GM20000 (cell line): ENCODE measurements at regions not wholly inside any gene's neighbourhood (a gene's known extent, or its start where the extent isn't known, plus 50 kb on each side); places are given as distances from the start of the nearest gene placed in this dataset.

Experiments used
- DNase-seq: peaks from one replicate; pipeline ENCODE4 v3.0.0; 2012; ENCODE audit warnings: low spot score
- TF ChIP-seq, protein P1 (sequence below): IDR thresholded peaks from 2 replicates; pipeline ENCODE4 v1.5.1; 2012; ENCODE audit warnings: mild to moderate bottlenecking, control low read depth; ENCODE audit errors: extremely low read depth, missing control alignments

DNA sequence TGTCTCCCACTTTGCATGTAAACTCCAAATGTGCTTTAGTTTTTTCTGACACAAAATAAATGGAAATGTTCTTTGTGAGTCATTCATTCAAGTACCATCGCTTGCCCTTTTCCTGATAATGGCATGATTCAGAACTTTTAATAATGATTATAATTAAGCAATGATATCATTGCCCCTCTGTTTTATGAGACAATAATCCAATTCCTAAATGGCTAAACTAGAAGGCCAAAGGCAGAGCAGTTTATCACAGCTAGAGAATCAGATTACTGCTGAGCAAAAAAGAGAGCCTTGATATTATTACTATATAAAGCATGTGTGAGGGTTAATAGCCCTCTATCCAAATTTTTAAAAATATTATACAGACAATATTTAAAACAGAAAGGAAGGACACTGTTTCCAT lies 484.2 kb upstream of the PTPRD start:
- DNase-seq, result no peak
- TF ChIP-seq, protein P1, sequence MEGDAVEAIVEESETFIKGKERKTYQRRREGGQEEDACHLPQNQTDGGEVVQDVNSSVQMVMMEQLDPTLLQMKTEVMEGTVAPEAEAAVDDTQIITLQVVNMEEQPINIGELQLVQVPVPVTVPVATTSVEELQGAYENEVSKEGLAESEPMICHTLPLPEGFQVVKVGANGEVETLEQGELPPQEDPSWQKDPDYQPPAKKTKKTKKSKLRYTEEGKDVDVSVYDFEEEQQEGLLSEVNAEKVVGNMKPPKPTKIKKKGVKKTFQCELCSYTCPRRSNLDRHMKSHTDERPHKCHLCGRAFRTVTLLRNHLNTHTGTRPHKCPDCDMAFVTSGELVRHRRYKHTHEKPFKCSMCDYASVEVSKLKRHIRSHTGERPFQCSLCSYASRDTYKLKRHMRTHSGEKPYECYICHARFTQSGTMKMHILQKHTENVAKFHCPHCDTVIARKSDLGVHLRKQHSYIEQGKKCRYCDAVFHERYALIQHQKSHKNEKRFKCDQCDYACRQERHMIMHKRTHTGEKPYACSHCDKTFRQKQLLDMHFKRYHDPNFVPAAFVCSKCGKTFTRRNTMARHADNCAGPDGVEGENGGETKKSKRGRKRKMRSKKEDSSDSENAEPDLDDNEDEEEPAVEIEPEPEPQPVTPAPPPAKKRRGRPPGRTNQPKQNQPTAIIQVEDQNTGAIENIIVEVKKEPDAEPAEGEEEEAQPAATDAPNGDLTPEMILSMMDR, result no peak

DNA sequence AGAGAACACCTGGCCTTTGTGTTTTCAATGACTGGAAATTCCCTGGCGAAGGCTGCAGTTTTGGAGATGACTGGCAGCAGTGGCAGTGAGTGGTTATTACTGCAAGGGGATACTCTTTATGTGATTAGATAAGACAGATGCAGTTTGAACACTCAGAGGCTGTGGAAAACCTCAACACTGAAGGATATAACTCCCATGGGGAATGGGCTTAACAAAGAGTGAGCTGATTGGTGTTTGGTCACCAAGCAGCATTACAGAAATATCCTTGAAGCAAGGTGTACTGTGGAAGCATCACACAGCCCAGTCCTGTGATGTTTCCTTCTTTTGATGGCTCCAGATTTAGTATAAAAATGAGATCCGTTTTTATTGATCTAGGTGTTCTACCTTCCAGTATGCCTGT lies 490.7 kb upstream of the PTPRD start:
- TF ChIP-seq, protein P1, result no peak
- DNase-seq, result no peak

DNA sequence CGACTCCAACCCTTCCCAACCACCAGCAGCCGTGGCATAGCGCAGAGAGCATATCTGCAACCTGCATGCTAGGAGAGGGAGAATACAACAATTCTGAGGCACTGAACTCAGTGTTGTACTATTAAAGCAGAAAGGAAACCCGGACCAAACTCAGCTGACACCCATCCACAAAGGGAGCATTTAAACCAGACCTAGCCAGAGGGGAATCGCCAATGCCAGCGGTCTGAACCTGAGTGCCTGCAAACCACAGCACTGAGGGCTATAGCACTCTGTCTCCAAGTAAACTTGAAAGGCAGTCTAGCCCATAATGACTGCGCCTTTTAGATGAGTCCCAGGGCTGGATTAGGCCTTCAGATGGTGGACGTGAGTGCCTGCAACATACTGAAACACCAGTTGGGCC lies 494.4 kb upstream of the PTPRD start:
- no peak for DNase-seq
- TF ChIP-seq, protein P1, result no peak

DNA sequence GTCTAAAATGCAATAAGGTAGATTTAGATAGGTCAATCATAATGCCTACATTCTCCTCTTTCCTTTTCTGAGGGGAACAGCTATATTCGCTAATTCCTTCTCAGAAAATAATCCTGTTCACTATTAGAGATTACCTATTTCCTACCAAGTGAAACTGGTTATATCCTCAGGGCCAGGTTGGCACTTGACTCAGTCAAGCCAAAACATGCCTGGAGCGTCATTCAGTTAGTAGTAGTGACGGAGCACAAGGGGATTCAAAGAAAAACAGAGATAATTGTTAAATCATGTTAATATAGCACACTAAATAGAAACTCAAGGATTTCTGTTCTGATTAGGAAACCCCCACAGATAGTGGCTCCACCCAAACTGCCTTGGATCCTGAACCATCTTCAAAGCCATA lies 515.4 kb upstream of the PTPRD start:
- DNase-seq, result no peak
- TF ChIP-seq, protein P1, result no peak

DNA sequence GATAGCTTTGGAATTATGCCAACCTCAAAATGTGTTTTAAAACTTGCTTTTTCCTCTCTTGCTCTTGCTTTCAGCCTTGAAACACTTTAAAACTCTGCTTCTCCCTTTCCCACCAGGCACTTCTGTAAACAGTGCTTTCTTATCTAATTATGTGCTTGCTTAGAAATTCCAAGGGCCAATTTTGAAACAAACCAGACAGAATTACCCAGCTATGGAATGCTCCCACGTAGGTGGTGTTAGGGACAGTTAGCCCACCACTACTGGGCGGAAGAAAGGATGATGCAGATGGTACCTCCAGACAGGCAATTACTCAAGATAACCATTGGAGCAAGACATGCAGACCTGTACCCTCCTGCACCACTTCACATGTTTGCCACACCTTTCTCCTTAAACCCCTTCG lies 523.0 kb upstream of the PTPRD start:
- no peak for DNase-seq
- TF ChIP-seq, protein P1, result no peak

DNA sequence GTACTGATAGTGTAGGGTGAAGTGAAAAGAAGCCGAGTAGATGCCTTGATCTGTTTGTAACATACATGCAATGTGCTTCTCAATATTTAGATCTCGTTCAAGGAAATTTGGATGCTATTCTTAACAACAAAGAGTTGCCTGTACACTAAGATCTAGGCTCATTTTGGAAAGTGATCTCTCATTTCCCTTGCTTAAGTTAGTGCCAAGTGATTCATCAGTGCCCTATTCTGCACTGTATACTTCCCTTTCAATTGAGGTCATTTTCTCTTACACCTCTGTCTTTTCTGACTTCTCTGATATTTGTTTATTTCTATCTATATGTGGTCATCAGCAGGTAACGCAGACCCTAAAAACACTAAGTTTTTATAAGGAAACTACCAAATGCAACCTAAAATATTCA lies 528.6 kb upstream of the PTPRD start:
- no peak for DNase-seq
- TF ChIP-seq, protein P1, result no peak

DNA sequence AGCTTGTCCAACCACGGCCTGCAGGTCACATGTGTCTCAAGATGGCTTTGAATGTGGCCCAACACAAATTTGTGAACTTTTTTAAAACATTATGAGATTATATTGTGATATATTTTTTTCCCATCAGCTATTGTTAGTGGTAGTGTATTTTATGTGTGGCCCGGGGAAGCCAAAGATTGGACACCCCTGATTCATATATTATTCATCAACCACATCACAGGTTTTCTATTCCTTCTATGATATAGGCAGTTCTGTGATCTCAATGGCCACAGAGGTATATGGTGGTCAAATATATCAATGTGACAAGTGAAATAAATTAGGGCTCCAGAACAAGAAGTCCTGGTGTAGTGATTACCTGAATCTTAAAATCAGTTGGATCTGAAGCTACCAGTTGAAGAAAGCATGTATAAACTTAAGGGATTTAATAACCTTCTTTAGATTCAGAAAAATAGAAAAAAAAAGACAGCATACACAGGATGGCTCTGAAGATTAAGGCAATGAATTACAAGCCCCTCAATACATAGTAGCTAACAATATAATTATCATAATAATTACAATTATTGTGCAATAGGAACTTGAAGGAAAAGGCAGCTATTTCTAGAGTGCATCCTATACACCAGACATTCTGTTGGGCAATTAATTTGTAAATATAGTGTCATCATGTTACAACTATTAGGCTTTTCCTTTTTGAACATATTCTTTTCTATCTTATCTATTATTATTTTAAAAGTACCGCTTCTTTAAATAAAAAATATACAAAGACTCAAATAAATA lies 530.4 kb upstream of the PTPRD start:
- TF ChIP-seq, protein P1, result no peak
- DNase-seq, result no peak
